Activated CD4-positive, alpha-beta T cell treated with anti-CD3 and anti-CD28 coated beads for 48 hours (primary cell): ENCODE measurements at regions not wholly inside any gene's neighbourhood (a gene's known extent, or its start where the extent isn't known, plus 50 kb on each side); places are given as distances from the start of the nearest gene placed in this dataset.

Source experiments
- DNase-seq: peaks from one replicate; pipeline ENCODE4 v3.0.0-alpha.2; 2020

GRCh38 chr2:128623776-128624761 is 305.4 kb upstream of the HS6ST1 start:
- DNase-seq = peak; percentile 31

GRCh38 chr2:128624956-128625355 is 306.3 kb upstream of the HS6ST1 start:
- no peak for DNase-seq

GRCh38 chr2:128625421-128625820 is 306.8 kb upstream of the HS6ST1 start:
- DNase-seq = no peak

- DNase-seq = no peak
Measured at GRCh38 chr2:128625963-128626759, 307.5 kb upstream of the HS6ST1 start.

GRCh38 chr2:128626760-128627511 is 308.3 kb upstream of the HS6ST1 start:
- no peak for DNase-seq

- no peak for DNase-seq
Measured at GRCh38 chr2:128628206-128628605, 309.5 kb upstream of the HS6ST1 start.

- DNase-seq = no peak
Measured at GRCh38 chr2:128628996-128629395, 310.3 kb upstream of the HS6ST1 start.

- DNase-seq = no peak
Measured at GRCh38 chr2:128630974-128631697, 312.5 kb upstream of the HS6ST1 start.

GRCh38 chr2:128631698-128632500 is 313.2 kb upstream of the HS6ST1 start:
- no peak for DNase-seq

- DNase-seq = no peak
Measured at GRCh38 chr2:128632501-128632800, 313.8 kb upstream of the HS6ST1 start.

GRCh38 chr2:128633501-128633900 is 314.8 kb upstream of the HS6ST1 start:
- no peak for DNase-seq

- DNase-seq = no peak
Measured at GRCh38 chr2:128635361-128635900, 316.8 kb upstream of the HS6ST1 start.

GRCh38 chr2:128636802-128637147 is 318.1 kb upstream of the HS6ST1 start:
- DNase-seq = no peak

- DNase-seq = no peak
Measured at GRCh38 chr2:128637481-128638155, 318.9 kb upstream of the HS6ST1 start.

- no peak for DNase-seq
Measured at GRCh38 chr2:128638341-128639119, 319.9 kb upstream of the HS6ST1 start.

- DNase-seq = no peak
Measured at GRCh38 chr2:128639120-128639477, 320.4 kb upstream of the HS6ST1 start.

GRCh38 chr2:128639693-128640092 is 321.0 kb upstream of the HS6ST1 start:
- DNase-seq = no peak

GRCh38 chr2:128640166-128640844 is 321.6 kb upstream of the HS6ST1 start:
- DNase-seq = no peak

- DNase-seq = no peak
Measured at GRCh38 chr2:128640845-128641360, 322.2 kb upstream of the HS6ST1 start.
